Right atrium auricular region (tissue), 2 donors: ENCODE measurements at regions not wholly inside any gene's neighbourhood (a gene's known extent, or its start where the extent isn't known, plus 50 kb on each side); places are given as distances from the start of the nearest gene placed in this dataset.

Source experiments
- DNase-seq: peaks from one replicate; pipeline ENCODE4 v3.0.0-alpha.2; 2019; ENCODE audit warnings: low spot score
- H3K27ac ChIP-seq, 2 donors: fragments of 200-600 bp; sonication (generic); 1 replicate in 1 of 2; 2 replicates in 1 of 2; pipeline ENCODE4 v1.5.1; 2016 to 2019
- H3K27me3 ChIP-seq, 2 donors: fragments of 200-600 bp; sonication (generic); one replicate each; pipeline versions ENCODE4 v1.5.1 to v1.6.0; 2017 to 2019
- H3K36me3 ChIP-seq: fragments of 200-600 bp; sonication (generic); one replicate; pipeline ENCODE4 v1.5.1; 2016
- H3K4me1 ChIP-seq, 2 donors: fragments of 200-600 bp; sonication (generic); one replicate each; pipeline versions ENCODE4 v1.5.1 to v1.6.0; 2017 to 2019
- H3K4me3 ChIP-seq, 2 donors: fragments of 200-600 bp; sonication (generic); 1 replicate in 1 of 2; 2 replicates in 1 of 2; pipeline ENCODE4 v1.5.1; 2017 to 2019; ENCODE audit warnings: mild to moderate bottlenecking in 1 of 2, moderate library complexity in 1 of 2
- H3K9me3 ChIP-seq, 2 donors: fragments of 200-600 bp; sonication (generic); one replicate each; pipeline ENCODE4 v1.5.1; 2019
- CTCF ChIP-seq, 2 donors: fragments of 200-600 bp; sonication (generic); IDR thresholded peaks; one replicate each; pipeline ENCODE4 v1.5.1; 2019; ENCODE audit warnings: antibody characterized with exemption in 2 of 2

DNA sequence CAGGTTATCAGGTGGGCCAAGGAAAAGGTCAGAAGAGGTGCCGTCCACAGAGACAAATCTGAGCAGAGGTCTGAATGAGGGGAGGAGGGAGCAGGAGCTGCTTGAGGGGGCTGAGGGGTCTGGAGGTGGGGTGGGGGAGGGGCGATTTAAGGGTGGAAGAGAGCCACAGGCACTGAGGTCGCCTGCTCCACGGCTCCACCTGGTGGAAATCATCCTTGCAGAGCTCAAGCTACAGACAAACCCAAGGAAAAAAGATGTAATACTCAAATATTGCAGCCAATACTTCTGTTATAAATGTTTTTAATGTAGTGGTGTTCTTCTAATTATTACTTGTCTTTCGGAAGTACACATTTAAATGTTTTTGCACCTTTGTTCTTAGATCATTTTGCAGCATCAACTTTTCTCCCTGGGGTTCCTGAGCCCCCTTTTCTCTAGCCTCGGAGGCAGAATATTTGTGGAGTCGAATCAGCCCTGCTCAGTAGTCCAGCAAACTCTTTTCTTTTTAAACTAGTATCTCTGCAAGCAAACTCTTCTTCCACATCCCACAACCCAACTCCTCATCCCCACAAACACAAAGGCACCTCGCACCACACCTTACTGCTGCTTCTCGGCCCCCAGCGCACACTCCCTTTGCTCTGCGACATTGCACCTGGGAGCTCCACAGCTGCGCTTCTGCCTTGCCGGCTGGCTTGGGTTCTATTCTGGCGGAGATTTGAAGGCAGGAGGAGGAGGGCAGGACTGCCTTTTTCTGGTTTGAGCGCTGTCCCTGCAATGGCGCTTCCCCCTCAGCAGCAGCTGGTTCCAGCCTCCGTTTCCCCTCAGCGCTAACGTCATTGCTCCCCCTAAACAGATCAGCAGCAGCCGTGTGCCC is 51.0 kb upstream of the TFAP2A start:
- Histone ChIP-seq H3K4me3 (no peak overlapping the region), H3K27me3 (no peaks in the 10 kb centered on the region), H3K4me1 (no peaks in the 10 kb centered on the region), H3K27ac (no peak overlapping the region), H3K9me3 (no peaks in the 10 kb centered on the region), H3K36me3 (no peaks in the 10 kb centered on the region)
- DNase-seq: no peak
- peak in 1 of 2 donors; percentile 40 for TF ChIP-seq CTCF (IDR thresholded peaks at IDR 0.05)
